Activated T-cell treated with anti-CD3 and anti-CD28 coated beads, Interleukin-2, amount 50 U/mL, for 4 hours (primary cell): ENCODE measurements at regions not wholly inside any gene's neighbourhood (a gene's known extent, or its start where the extent isn't known, plus 50 kb on each side); places are given as distances from the start of the nearest gene placed in this dataset.

Experiments used
- ATAC-seq, 2 donors: fragments of 200-7000 bp; cut with Tn5 transposase; one replicate each; pipeline ENCODE4 v1.10.0; 2021
- DNase-seq: peaks from one replicate; pipeline ENCODE4 v3.0.0-alpha.2; 2020
- H3K27me3 Mint-ChIP-seq: one replicate; pipeline ENCODE4 v1.8.0; 2021; ENCODE audit warnings: low read depth, mixed read lengths
- H3K36me3 Mint-ChIP-seq: one replicate; pipeline ENCODE4 v1.8.0; 2022; ENCODE audit warnings: mixed read lengths; ENCODE audit not compliant: insufficient read depth
- H3K4me1 Mint-ChIP-seq: one replicate; pipeline ENCODE4 v1.8.0; 2021; ENCODE audit warnings: low read depth, mixed read lengths
- H3K4me3 Mint-ChIP-seq: one replicate; pipeline ENCODE4 v1.8.0; 2021; ENCODE audit warnings: mild to moderate bottlenecking, moderate library complexity, mixed read lengths
- H3K9me3 Mint-ChIP-seq: one replicate; pipeline ENCODE4 v1.8.0; 2021; ENCODE audit warnings: mixed read lengths

GRCh38 chr14:22487941-22488340, 101.1 kb downstream of the DAD1 start:
- no peak for DNase-seq
- H3K36me3 Mint-ChIP-seq = peaks cover 33% of the 10 kb centered on the region

DNA sequence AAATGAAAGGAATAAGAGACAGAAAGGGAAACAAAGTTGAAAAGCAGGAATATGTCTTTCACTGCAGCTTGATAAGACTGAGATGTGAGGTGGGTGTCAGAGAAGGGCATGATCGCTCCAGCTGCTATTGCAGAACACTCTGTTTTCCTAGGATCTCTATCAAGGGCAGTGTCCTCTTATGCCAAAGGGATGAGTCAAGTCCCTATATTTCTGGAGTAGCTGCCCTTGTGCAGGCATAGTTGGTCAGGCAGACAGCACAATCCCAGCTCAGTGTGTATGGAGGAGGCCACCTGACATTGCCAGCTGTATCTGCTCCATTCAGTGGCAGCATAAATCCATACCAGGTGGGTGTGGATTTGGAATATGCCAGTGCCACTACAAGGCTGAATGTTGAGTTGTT, 101.6 kb downstream of the DAD1 start:
- H3K9me3 Mint-ChIP-seq = no peaks in the 10 kb centered on the region
- ATAC-seq (no peak), DNase-seq (no peak)
- H3K27me3 Mint-ChIP-seq = no peaks in the 10 kb centered on the region
- peaks cover 32% of the 10 kb centered on the region for H3K36me3 Mint-ChIP-seq
- H3K4me3 Mint-ChIP-seq = peak overlapping the region; percentile 89
- H3K4me1 Mint-ChIP-seq = peaks cover 30% of the 10 kb centered on the region

More at GRCh38 chr14:22487941-22488340, 101.1 kb downstream of the DAD1 start:
- no peaks in the 10 kb centered on the region for H3K27me3 Mint-ChIP-seq
- H3K4me1 Mint-ChIP-seq = peaks cover 30% of the 10 kb centered on the region
- H3K4me3 Mint-ChIP-seq = peak overlapping the region; percentile 89
- H3K9me3 Mint-ChIP-seq = no peaks in the 10 kb centered on the region
- ATAC-seq = no peak

DNA sequence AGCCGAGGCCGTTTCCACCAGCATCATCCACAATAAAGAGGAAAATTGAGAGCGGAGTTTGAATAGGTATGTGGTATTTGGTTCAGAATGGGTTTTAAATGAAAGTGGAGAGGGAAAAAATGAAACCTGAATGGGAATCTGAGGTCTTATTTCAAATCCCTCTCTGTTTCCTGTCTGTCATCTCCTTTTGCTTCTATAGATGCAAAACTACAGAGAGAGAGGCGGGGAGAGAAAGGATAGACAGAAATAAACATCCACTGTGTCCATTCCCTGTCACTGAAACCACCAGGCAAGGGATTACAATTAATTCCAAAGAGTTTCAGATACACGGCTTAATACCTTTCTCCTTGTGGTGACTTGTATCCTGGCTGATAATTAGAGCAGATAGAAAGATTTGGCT, 102.3 kb downstream of the DAD1 start:
- H3K36me3 Mint-ChIP-seq = peaks cover 30% of the 10 kb centered on the region
- H3K27me3 Mint-ChIP-seq = no peaks in the 10 kb centered on the region
- H3K9me3 Mint-ChIP-seq = no peaks in the 10 kb centered on the region
- peak overlapping the region; percentile 89 for H3K4me3 Mint-ChIP-seq
- peaks cover 30% of the 10 kb centered on the region for H3K4me1 Mint-ChIP-seq
- DNase-seq (no peak), ATAC-seq (no peak)

GRCh38 chr14:22485649-22486048, 103.4 kb downstream of the DAD1 start:
- peaks cover 27% of the 10 kb centered on the region for H3K36me3 Mint-ChIP-seq

GRCh38 chr14:22485178-22485577, 103.8 kb downstream of the DAD1 start:
- no peak for DNase-seq
- Mint-ChIP-seq H3K4me1 (peaks cover 26% of the 10 kb centered on the region), H3K36me3 (peaks cover 24% of the 10 kb centered on the region), H3K4me3 (peak overlapping the region; percentile 89), H3K27me3 (no peaks in the 10 kb centered on the region), H3K9me3 (no peaks in the 10 kb centered on the region)
- ATAC-seq = no peak

More at GRCh38 chr14:22485649-22486048, 103.4 kb downstream of the DAD1 start:
- H3K4me3 Mint-ChIP-seq = peak overlapping the region; percentile 89
- ATAC-seq = no peak
- no peaks in the 10 kb centered on the region for H3K27me3 Mint-ChIP-seq
- DNase-seq = no peak
- H3K9me3 Mint-ChIP-seq = no peaks in the 10 kb centered on the region
- peaks cover 31% of the 10 kb centered on the region for H3K4me1 Mint-ChIP-seq

DNA sequence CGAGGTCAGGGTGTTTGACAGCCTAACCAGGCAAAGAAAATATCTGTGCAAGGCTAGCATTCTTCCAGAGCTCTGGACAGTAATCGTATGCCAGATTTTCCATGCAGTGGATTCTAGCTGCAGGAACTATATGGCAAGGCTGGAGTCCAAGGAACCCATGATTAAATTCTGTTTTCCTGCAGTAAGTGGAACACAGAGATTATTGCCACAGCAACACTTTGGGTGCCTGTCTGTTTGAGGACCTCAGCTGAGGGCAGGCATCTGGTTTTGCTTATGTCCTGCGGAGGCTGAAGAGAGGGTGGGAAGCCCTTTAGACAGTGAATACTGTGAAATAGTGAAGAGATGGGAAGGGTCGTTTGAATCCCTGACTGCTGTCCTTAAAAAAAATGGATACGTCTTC, 104.4 kb downstream of the DAD1 start:
- Mint-ChIP-seq H3K4me3 (peak overlapping the region; percentile 89), H3K9me3 (no peaks in the 10 kb centered on the region), H3K4me1 (peaks cover 21% of the 10 kb centered on the region), H3K27me3 (no peaks in the 10 kb centered on the region), H3K36me3 (peaks cover 19% of the 10 kb centered on the region)
- ATAC-seq (no peak), DNase-seq (no peak)

- Mint-ChIP-seq H3K4me1 (peaks cover 20% of the 10 kb centered on the region), H3K9me3 (no peaks in the 10 kb centered on the region), H3K27me3 (no peaks in the 10 kb centered on the region), H3K4me3 (peak overlapping the region; percentile 89), H3K36me3 (peaks cover 18% of the 10 kb centered on the region)
- DNase-seq = no peak
- ATAC-seq = peak in 1 of 2 donors; percentile 41
These were observed 105.0 kb downstream of the DAD1 start for GRCh38 chr14:22483863-22484593.

DNA sequence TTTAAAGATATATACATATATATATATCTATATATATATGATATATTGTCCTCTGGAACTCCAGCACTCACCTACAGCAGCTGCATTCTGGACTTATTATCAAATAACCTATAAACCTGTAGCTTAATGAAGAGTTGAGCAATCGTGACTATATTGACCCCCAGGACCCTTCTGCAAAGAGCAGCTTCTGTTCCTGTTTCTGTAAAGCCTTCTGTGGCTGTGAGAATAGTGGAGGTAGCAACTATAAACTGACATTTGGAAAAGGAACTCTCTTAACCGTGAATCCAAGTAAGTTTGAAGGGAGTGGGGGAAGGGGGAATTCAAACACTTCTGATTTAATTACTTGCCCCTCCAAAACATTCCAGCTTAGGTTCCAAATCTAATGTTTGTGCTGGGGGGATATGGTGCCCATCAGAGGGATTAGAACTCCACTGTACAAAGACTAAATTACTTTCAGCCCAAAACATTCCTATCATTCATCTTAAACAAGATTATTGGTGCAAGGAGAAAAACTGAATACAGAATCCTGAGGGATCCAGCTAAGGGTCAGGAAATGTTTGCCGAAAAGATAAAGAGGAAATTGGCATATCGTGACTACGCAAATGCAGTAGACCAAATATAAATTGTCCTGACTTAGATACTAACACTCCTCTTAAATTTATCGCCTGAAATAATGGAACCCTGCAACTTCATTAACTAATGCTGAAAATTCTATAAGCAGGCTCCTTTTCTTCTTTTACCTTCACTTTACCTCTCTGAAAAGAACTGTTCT, 106.1 kb downstream of the DAD1 start:
- Mint-ChIP-seq H3K9me3 (no peaks in the 10 kb centered on the region), H3K27me3 (no peaks in the 10 kb centered on the region), H3K36me3 (peaks cover 10% of the 10 kb centered on the region), H3K4me1 (peaks cover 15% of the 10 kb centered on the region), H3K4me3 (peak overlapping the region; percentile 89)
- ATAC-seq (no peak), DNase-seq (no peak)

DNA sequence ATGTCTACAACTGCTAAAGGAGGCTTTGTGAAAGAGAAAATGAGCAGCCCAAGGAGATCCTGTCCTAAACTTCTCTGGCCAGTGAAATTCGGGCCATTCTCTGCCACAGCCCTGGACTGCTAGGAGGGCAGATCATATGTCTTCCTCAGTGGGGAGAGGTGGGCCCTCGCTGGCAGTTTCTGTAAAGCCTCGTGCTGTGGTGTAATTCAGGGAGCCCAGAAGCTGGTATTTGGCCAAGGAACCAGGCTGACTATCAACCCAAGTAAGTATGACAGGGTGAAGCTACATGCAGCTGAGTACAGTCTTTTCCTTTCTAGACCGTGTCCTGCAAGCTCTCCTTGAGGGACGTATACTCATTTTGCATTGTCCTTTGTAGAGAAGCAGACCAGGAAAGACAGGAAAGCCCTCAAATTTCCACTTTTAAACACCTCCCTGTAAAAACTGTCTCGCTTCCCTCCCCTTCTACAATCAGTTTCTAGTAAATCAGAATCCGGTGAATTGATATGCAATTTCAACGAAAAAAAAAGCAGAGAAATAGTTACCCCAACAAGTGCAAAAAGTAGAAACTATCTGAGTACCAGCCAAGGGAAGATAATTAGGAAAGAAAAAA, 106.8 kb downstream of the DAD1 start:
- ATAC-seq = no peak
- Mint-ChIP-seq H3K4me1 (peaks cover 14% of the 10 kb centered on the region), H3K36me3 (peaks cover 8% of the 10 kb centered on the region), H3K4me3 (peak overlapping the region; percentile 73), H3K27me3 (no peaks in the 10 kb centered on the region), H3K9me3 (no peaks in the 10 kb centered on the region)
- no peak for DNase-seq

- ATAC-seq (no peak), DNase-seq (no peak)
- Mint-ChIP-seq H3K4me3 (peak overlapping the region; percentile 73), H3K9me3 (no peaks in the 10 kb centered on the region), H3K36me3 (peaks cover 3% of the 10 kb centered on the region), H3K27me3 (no peaks in the 10 kb centered on the region), H3K4me1 (peaks cover 18% of the 10 kb centered on the region)
These were observed 107.5 kb downstream of the DAD1 start for GRCh38 chr14:22481546-22481945.

DNA sequence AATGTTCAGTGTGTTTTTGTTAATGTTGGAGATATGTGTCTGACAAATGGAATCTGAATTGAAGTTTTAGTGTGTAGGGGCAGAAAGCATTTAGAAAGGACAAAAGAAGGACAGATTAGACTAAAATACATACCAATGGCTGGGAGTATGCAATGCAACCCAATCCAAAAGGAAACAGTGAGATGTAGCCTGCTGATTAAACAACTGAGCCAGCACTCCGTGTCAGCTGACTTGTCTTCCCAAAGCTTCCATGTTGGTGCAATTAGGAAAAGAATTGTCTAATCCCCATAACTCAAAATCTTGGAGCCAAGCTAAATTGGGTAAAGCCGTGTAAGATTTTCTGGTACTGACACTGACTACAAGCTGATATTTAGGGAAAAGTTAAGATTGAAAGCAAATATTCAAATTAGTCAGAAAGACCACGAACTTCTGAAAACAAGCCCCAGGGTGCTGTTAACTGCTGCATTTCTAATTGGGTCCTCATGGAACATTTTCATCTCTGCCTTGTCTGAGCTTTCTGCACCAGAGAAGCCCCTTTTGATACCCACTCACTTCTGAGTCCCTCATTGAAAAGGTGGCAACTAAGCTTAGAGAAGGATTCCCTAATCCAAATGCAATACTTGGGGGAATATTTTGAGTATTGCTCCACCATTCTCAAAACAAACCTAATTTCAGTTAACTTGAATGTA, 109.1 kb downstream of the DAD1 start:
- Mint-ChIP-seq H3K9me3 (no peaks in the 10 kb centered on the region), H3K4me3 (peak overlapping the region; percentile 73), H3K27me3 (no peaks in the 10 kb centered on the region), H3K36me3 (peaks cover 1% of the 10 kb centered on the region), H3K4me1 (peaks cover 16% of the 10 kb centered on the region)
- DNase-seq = no peak
- ATAC-seq = no peak

GRCh38 chr14:22479132-22479531, 109.9 kb downstream of the DAD1 start:
- no peaks in the 10 kb centered on the region for H3K27me3 Mint-ChIP-seq
- no peak for DNase-seq
- H3K4me3 Mint-ChIP-seq = peak overlapping the region; percentile 73
- no peak for ATAC-seq
- H3K4me1 Mint-ChIP-seq = peaks cover 16% of the 10 kb centered on the region
- peaks cover 1% of the 10 kb centered on the region for H3K36me3 Mint-ChIP-seq
- H3K9me3 Mint-ChIP-seq = no peaks in the 10 kb centered on the region

DNA sequence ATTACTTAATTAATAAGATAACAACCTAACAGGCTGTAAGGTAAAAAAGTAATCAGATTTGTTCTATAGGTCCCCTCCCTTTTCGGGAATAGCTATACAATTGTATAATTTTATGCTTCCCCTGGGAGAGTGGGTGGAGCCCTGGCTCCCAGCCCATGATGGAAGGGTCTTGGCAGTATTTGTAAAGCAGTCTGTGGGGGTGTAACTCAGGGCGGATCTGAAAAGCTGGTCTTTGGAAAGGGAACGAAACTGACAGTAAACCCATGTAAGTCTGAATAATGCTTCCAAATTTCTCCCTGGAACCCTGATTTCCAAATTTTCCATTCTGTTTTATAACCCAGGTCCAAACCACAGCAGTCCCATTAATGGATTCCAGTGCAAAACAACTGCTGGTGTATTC, 110.4 kb downstream of the DAD1 start:
- ATAC-seq = no peak
- no peak for DNase-seq
- no peaks in the 10 kb centered on the region for H3K9me3 Mint-ChIP-seq
- peaks cover 1% of the 10 kb centered on the region for H3K36me3 Mint-ChIP-seq
- H3K27me3 Mint-ChIP-seq = no peaks in the 10 kb centered on the region
- peak overlapping the region; percentile 73 for H3K4me3 Mint-ChIP-seq
- H3K4me1 Mint-ChIP-seq = peaks cover 12% of the 10 kb centered on the region

DNA sequence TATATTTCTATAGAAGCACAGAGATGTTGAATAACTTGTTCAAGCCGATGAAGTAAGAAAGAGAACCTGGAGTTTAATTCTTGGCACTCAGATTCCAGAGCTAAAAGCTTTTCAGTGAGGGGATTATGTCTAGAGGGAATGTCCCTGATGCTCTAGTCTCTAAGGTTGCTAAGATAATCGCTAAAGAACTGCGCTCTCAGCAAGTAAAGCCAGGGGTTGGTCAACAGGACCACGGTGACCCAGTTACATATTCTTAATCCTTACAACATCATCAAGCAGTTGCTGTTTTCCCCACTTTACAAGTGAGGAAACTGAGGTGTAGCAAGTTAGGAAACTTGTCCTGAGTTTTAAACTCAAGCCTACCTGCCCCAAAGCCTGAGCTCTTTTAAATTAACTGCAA, 110.8 kb downstream of the DAD1 start:
- no peak for ATAC-seq

More for the DNA sequence above, 110.8 kb downstream of the DAD1 start:
- no peak overlapping the region for H3K4me3 Mint-ChIP-seq
- peaks cover 11% of the 10 kb centered on the region for H3K4me1 Mint-ChIP-seq
- peaks cover 1% of the 10 kb centered on the region for H3K36me3 Mint-ChIP-seq
- H3K27me3 Mint-ChIP-seq = no peaks in the 10 kb centered on the region
- H3K9me3 Mint-ChIP-seq = no peaks in the 10 kb centered on the region
- no peak for DNase-seq
